Activated CD8-positive, alpha-beta memory T cell treated with anti-CD3 and anti-CD28 coated beads, Interleukin-2, amount 10 ng/mL, durations not matched to agents 7 days and 5 days (primary cell): ENCODE measurements at regions not wholly inside any gene's neighbourhood (a gene's known extent, or its start where the extent isn't known, plus 50 kb on each side); places are given as distances from the start of the nearest gene placed in this dataset.

ENCODE experiments used
- ATAC-seq: fragments of 150-1000 bp; cut with Tn5 transposase; one replicate; pipeline ENCODE4 v1.10.0; 2021; ENCODE audit warnings: moderate library complexity
- CTCF ChIA-PET: fragments of 350-600 bp; sonication (Branson Sonifier 250); formaldehyde crosslinking; loops from one replicate; lab custom pipeline; 2021; ENCODE audit warnings: antibody characterized with exemption; lab: Charles Lee
- DNase-seq: peaks from one replicate; pipeline ENCODE4 v3.0.0-alpha.2; 2020
- H3K27ac Mint-ChIP-seq: one replicate; pipeline ENCODE4 v1.8.0; 2021; ENCODE audit warnings: mild to moderate bottlenecking, mixed read lengths
- H3K27me3 Mint-ChIP-seq: one replicate; pipeline ENCODE4 v1.8.0; 2021; ENCODE audit warnings: mixed read lengths
- H3K36me3 Mint-ChIP-seq: one replicate; pipeline ENCODE4 v1.8.0; 2021; ENCODE audit warnings: mild to moderate bottlenecking, mixed read lengths
- H3K4me1 Mint-ChIP-seq: one replicate; pipeline ENCODE4 v1.8.0; 2021; ENCODE audit warnings: mixed read lengths
- H3K4me3 Mint-ChIP-seq: one replicate; pipeline ENCODE4 v1.8.0; 2021; ENCODE audit warnings: mild to moderate bottlenecking, moderate library complexity, mixed read lengths
- H3K9me3 Mint-ChIP-seq: one replicate; pipeline ENCODE4 v1.8.0; 2022; ENCODE audit warnings: low read depth, mixed read lengths

DNA sequence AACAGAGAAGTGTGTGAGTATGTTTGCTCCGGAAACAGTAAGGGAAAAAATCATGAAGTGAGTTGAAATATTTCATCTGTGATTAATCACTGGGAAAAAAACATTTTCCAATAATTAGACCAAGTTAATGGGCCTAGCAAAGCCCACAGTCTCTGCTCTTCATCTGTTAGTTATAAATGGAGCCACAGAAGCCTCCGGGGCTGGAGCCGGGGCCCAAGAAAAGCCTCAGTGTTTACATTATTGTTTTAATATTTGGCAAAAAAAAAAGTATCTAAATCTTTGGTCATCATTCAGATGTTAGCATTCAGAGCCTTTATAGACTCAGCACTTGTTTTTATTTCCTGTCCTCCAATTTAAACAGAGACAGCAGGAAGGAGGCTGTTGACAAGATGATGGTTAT, 115.0 kb downstream of the UBE2U start:
- H3K27me3 Mint-ChIP-seq = peaks cover 7% of the 10 kb centered on the region
- no peaks in the 10 kb centered on the region for H3K9me3 Mint-ChIP-seq
- H3K27ac Mint-ChIP-seq = no peak overlapping the region
- no peak overlapping the region for H3K4me3 Mint-ChIP-seq
- no peak for DNase-seq
- no peaks in the 10 kb centered on the region for H3K4me1 Mint-ChIP-seq
- CTCF ChIA-PET = no interaction called here
- H3K36me3 Mint-ChIP-seq = no peaks in the 10 kb centered on the region
- no peak for ATAC-seq

DNA sequence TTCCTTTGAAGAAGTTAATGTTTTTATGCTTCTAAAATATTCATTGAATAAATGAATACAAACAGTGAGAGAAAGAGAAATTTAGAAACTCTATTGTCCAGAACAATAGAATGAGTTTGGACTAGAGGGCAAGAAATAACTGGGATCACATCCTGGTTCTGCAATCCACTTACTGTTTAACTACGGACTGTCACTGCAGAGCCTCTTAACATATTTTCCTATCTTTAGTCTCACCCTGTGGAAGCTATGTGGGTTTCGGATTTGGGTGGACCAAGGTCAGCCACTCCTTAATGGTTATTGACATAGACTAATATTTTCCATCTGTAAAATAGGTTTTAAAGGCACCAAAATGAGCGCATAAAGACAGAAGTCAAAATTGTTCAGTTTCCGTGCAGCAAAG, 116.6 kb downstream of the UBE2U start:
- H3K27ac Mint-ChIP-seq = no peak overlapping the region
- DNase-seq (no peak), ATAC-seq (no peak)
- H3K27me3 Mint-ChIP-seq = peaks cover 7% of the 10 kb centered on the region
- no peaks in the 10 kb centered on the region for H3K36me3 Mint-ChIP-seq
- no peaks in the 10 kb centered on the region for H3K4me1 Mint-ChIP-seq
- CTCF ChIA-PET = no interaction called here
- H3K4me3 Mint-ChIP-seq = no peak overlapping the region
- H3K9me3 Mint-ChIP-seq = no peaks in the 10 kb centered on the region

DNA sequence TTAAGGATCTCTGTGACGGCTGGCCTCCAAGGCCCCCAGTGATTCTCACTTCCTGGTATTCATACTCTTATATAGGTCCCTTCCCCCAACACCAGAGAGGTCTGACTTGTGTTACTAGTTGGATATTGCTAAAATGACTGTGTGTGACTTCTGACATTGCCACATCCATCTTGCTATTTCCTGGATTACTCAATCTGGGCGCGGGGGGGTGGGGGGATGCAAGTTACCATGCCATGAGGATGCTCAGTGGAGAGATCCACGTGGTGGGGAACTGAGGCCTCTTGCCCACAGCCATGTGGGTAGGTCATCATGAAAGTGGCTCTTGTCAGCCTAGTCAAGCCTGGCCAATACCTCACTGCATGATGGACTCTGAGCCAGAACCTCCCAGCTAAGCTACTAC, 117.0 kb downstream of the UBE2U start:
- no peak overlapping the region for H3K27ac Mint-ChIP-seq
- no peaks in the 10 kb centered on the region for H3K4me1 Mint-ChIP-seq
- H3K9me3 Mint-ChIP-seq = no peaks in the 10 kb centered on the region
- no peak overlapping the region for H3K4me3 Mint-ChIP-seq
- CTCF ChIA-PET = no interaction called here
- H3K27me3 Mint-ChIP-seq = peaks cover 7% of the 10 kb centered on the region
- no peak for DNase-seq
- ATAC-seq = no peak
- H3K36me3 Mint-ChIP-seq = no peaks in the 10 kb centered on the region

DNA sequence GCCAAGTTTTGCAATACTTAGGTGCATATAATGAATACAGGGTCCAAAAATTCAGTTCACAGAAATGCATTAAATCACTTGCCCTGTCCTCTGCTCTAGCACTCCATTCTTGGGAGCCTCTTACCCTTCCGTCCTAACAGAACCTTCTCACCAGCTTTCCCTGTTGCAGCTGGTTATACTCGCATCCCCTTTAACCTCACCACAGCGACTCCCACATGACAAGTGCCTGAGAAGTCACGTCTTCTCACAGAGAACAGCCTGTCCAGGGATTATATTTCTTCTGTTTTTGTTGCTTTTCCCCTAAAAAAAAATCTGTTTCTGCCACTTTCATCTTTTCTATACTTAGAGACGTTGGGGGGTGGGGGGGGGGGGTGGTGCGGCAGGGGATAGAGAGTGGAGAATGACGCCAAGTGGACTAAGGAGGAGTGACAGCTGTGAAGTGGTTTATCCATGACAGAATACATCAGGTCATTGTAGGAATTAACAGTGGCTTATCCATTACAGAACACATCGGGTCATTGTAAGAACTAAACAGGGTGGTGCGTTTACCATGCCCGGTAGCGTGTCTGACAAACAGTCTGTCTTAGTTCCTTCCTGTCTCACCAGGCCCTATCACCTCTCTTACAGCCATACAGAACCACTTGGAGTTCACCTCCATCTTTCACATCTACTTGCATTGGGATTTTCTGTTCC, 117.6 kb downstream of the UBE2U start:
- CTCF ChIA-PET = no interaction called here

DNA sequence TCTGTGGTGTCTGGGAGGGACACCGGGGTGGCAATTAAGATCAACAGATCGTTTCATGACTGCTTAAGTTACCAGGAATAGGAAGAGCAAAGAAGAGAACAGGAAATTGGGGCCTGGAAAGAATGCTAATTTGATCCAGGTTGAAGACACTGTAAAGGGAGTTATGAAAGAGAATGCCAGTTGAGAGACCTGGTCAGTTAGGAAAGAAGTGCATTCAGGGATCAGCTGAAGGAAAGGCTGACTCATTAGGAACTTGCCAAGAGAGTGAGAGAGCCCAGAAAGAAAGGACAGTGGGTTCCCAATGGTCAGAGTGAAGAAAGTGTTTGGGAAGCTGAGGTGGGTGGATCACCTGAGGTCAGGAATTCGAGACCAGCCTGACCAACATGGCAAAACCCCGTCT, 119.6 kb downstream of the UBE2U start:
- DNase-seq = no peak
- Mint-ChIP-seq H3K36me3 (no peaks in the 10 kb centered on the region), H3K4me1 (no peaks in the 10 kb centered on the region), H3K9me3 (no peaks in the 10 kb centered on the region), H3K27me3 (peaks cover 3% of the 10 kb centered on the region), H3K27ac (no peak overlapping the region), H3K4me3 (no peak overlapping the region)
- no peak for ATAC-seq
- CTCF ChIA-PET = no interaction called here

More for the DNA sequence above, 117.6 kb downstream of the UBE2U start:
- peaks cover 5% of the 10 kb centered on the region for H3K27me3 Mint-ChIP-seq
- H3K9me3 Mint-ChIP-seq = no peaks in the 10 kb centered on the region
- ATAC-seq = no peak
- no peaks in the 10 kb centered on the region for H3K4me1 Mint-ChIP-seq
- DNase-seq = no peak
- H3K36me3 Mint-ChIP-seq = no peaks in the 10 kb centered on the region
- H3K27ac Mint-ChIP-seq = no peak overlapping the region
- H3K4me3 Mint-ChIP-seq = no peak overlapping the region

DNA sequence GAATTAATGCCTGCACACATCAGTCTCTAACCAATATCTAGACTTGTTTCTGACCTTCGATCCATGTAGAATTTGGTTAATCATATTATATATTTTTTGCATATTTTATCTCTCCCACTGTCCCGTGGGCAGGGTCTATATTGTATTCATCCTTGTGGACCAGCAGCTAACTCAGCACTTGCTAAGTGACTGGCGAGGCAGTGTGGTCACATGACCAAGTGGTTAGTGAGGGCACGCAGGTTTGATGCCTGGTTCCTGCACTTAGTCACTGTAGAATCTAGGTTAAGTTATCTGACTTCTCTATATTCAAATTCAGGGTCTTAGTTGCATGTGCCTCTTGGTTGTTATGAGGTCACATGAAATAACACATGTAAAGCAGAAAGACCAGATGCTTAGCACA, 120.5 kb downstream of the UBE2U start:
- CTCF ChIA-PET = interaction anchor here (1.2 kb wide), 1 partner anchor 12 kb away, joined by 3 read pairs; no protein-coding TSS in a partner anchor
- Mint-ChIP-seq H3K4me3 (no peak overlapping the region), H3K27me3 (peaks cover 3% of the 10 kb centered on the region), H3K9me3 (no peaks in the 10 kb centered on the region), H3K27ac (no peak overlapping the region), H3K36me3 (no peaks in the 10 kb centered on the region), H3K4me1 (no peaks in the 10 kb centered on the region)
- ATAC-seq = no peak
- DNase-seq = no peak

DNA sequence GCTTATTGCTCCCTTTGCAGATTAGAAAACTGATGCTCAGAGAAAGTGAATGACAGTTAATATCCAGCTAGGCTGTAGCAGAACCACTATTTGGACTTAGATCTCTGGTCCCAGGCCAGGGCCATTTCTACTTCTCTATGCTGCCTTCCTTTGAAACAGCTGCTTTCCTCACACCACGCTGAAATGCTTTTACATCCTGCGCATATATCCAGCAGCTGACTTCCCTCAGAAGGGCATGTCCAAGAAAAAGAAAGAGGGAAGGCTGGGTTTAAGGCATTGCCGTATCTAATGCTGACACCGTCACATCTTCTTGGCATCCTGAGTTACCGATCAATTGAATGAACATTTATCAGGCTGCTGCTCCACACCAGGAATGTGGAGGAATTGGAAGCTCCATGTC, 122.4 kb downstream of the UBE2U start:
- DNase-seq = no peak
- Mint-ChIP-seq H3K4me1 (no peaks in the 10 kb centered on the region), H3K4me3 (no peak overlapping the region), H3K36me3 (no peaks in the 10 kb centered on the region), H3K27ac (no peak overlapping the region), H3K9me3 (no peaks in the 10 kb centered on the region), H3K27me3 (peaks cover 3% of the 10 kb centered on the region)
- no peak for ATAC-seq
- CTCF ChIA-PET = no interaction called here

DNA sequence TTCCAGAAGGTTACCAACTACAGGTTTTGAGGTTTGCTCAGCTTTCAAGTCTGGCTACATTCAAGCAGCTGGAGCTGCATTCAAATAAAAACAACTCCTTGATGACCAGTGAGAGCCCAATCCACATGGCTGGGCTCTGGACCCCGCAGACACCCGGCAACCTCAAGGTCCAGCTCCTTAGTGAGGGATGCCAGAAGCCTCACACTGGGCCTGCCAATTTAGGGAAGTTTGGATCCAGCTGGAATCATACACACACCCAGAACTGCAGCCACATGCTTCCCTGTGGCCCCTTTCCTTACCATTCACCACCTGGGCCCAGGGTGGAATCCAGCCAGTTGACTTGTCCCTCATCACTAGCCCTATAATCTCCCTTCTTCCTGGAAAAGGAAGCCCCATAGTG, 123.7 kb downstream of the UBE2U start:
- Mint-ChIP-seq H3K27me3 (peaks cover 3% of the 10 kb centered on the region), H3K36me3 (no peaks in the 10 kb centered on the region), H3K4me3 (no peak overlapping the region), H3K27ac (no peak overlapping the region), H3K9me3 (no peaks in the 10 kb centered on the region), H3K4me1 (no peaks in the 10 kb centered on the region)
- DNase-seq (no peak), ATAC-seq (no peak)
- CTCF ChIA-PET = no interaction called here

DNA sequence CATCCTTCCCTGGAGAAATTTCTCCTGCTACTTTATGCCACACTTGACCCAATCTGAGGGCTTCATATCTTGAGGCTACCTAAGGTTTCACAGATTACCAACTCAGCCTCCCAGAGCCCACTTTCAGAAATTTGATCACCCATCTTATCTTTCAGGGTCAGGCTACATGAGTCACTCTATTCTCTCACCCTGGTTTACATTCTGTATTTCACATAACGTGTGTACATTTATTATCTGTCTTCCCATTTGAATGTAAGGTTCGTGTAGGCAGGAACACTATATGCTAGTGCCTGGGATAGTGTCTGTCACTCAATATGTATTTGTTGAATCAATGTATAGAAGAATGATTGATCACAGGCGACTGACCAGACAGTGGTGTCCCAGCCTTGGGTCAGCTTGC, 124.8 kb downstream of the UBE2U start:
- no peak for DNase-seq
- no peak overlapping the region for H3K4me3 Mint-ChIP-seq
- no peaks in the 10 kb centered on the region for H3K4me1 Mint-ChIP-seq
- H3K27me3 Mint-ChIP-seq = peaks cover 3% of the 10 kb centered on the region
- CTCF ChIA-PET = no interaction called here
- no peak overlapping the region for H3K27ac Mint-ChIP-seq
- no peak for ATAC-seq
- no peaks in the 10 kb centered on the region for H3K36me3 Mint-ChIP-seq
- H3K9me3 Mint-ChIP-seq = no peaks in the 10 kb centered on the region

DNA sequence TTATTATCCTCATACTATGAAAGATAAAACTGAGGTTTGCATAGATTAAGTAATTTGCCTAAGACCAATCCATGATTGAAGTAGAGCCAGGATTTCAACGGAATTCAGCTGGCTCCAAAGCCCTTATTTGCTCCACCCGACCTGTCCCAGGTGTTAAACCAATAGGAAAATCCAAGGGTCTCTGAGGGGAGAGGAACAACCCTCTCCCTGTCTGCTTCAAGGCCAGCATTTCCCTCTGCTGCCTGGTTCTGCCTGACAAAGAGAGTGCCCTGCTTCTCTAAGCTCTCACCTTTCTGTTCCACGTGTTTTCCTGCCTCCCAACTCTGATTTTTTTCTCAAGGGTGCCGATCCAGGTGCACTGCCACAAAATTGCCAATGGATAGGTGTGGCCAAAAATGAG, 127.4 kb downstream of the UBE2U start:
- peaks cover 3% of the 10 kb centered on the region for H3K27me3 Mint-ChIP-seq
- no peak for DNase-seq
- no peaks in the 10 kb centered on the region for H3K36me3 Mint-ChIP-seq
- no peaks in the 10 kb centered on the region for H3K4me1 Mint-ChIP-seq
- no peaks in the 10 kb centered on the region for H3K9me3 Mint-ChIP-seq
- H3K4me3 Mint-ChIP-seq = no peak overlapping the region
- CTCF ChIA-PET = no interaction called here
- H3K27ac Mint-ChIP-seq = no peak overlapping the region
- no peak for ATAC-seq

DNA sequence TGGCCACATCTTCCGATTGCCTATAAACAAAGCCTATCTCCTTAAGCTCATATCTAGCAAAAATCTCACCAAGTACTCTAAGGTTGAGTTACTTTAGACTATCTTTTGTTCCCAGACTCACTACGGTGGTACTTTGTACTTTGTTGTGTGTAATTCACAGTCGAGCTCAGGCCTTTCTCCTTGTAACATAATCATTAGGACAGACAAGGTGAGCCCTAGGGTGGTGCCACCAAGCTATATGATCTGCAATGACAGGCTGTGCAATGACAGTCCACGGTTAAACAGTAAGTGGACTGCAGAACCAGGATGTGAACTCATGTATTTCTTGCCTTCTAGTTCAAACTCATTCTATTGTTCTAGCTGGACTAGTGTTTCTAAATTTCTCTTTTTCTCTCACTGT, 132.2 kb downstream of the UBE2U start:
- H3K27ac Mint-ChIP-seq = no peak overlapping the region
- no peaks in the 10 kb centered on the region for H3K36me3 Mint-ChIP-seq
- no peak overlapping the region for H3K4me3 Mint-ChIP-seq
- peaks cover 2% of the 10 kb centered on the region for H3K27me3 Mint-ChIP-seq
- CTCF ChIA-PET = interaction anchor here (0.7 kb wide), 1 partner anchor 11 kb away, joined by 3 read pairs; no protein-coding TSS in a partner anchor
- no peak for DNase-seq
- H3K9me3 Mint-ChIP-seq = no peaks in the 10 kb centered on the region
- no peak for ATAC-seq
- H3K4me1 Mint-ChIP-seq = no peaks in the 10 kb centered on the region

DNA sequence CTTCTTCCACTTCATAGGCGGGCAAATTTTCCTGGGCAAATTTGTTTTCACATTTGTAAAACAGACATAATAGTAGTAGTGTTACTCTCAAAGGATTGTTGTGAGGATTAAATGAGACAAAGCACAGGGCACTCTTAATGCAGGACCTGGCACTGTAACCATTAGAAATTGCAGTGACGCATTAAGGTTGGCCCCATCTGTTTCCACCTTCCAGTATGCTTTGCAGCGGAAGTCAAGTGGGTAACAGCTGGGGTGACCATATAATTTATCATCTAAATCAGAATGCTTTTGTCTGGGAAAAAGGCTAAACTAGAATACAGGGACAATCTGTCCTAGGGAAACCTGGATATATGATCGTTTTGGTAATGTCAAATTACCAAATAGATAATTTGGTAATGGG, 132.5 kb upstream of the CACHD1 start:
- H3K4me3 Mint-ChIP-seq = no peak overlapping the region
- H3K27me3 Mint-ChIP-seq = peaks cover 5% of the 10 kb centered on the region
- H3K36me3 Mint-ChIP-seq = no peaks in the 10 kb centered on the region
- no peak for DNase-seq
- H3K4me1 Mint-ChIP-seq = no peaks in the 10 kb centered on the region
- H3K9me3 Mint-ChIP-seq = no peaks in the 10 kb centered on the region
- ATAC-seq = no peak
- CTCF ChIA-PET = no interaction called here
- no peak overlapping the region for H3K27ac Mint-ChIP-seq

DNA sequence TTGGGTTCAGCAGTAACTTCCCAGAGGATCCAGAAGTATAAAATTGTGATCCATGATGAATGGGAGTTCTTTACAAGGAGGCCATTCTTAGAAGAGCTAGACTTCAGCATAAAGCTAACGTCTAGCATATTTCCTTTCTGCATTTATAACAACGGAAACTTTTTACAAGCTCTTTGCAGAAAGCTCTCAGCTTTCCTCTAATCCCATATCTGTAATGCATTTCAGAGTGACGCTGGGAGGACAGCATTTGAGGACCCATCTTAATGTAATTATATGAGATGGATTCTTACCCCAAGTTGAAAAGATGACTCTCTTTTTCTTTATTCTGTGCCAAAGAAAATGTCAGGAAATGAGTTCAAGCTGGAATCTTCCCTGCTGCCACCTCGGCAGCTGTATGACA, 132.0 kb upstream of the CACHD1 start:
- CTCF ChIA-PET = no interaction called here
- H3K27me3 Mint-ChIP-seq = peaks cover 5% of the 10 kb centered on the region
- no peak overlapping the region for H3K4me3 Mint-ChIP-seq
- H3K36me3 Mint-ChIP-seq = no peaks in the 10 kb centered on the region
- no peaks in the 10 kb centered on the region for H3K9me3 Mint-ChIP-seq
- no peaks in the 10 kb centered on the region for H3K4me1 Mint-ChIP-seq
- H3K27ac Mint-ChIP-seq = no peak overlapping the region
- no peak for DNase-seq
- no peak for ATAC-seq

DNA sequence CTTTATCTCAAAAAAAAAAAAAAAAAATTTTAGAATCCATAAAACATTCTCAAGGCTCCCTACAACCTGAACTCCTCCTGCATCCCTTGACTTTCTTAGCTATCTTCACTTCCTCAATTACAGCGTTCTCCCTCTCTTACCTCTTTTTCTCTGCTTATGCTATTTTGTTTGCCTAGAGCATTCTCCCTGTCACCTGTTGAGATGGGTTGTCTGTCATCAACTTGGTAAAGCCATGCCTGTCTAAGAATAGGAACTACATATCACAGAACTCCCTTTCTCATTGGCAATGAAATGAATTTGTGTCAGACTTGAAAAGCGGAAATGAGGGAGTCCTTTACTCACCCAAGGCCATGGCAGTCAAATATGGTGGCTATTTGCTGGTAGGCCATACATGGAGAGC, 129.6 kb upstream of the CACHD1 start:
- no peak overlapping the region for H3K4me3 Mint-ChIP-seq
- H3K27ac Mint-ChIP-seq = no peak overlapping the region
- DNase-seq = no peak
- no peak for ATAC-seq
- H3K9me3 Mint-ChIP-seq = no peaks in the 10 kb centered on the region
- peaks cover 5% of the 10 kb centered on the region for H3K27me3 Mint-ChIP-seq
- CTCF ChIA-PET = no interaction called here
- H3K36me3 Mint-ChIP-seq = no peaks in the 10 kb centered on the region
- no peaks in the 10 kb centered on the region for H3K4me1 Mint-ChIP-seq
